Head of caudate nucleus (tissue), 42 donors: ENCODE measurements at regions not wholly inside any gene's neighbourhood (a gene's known extent, or its start where the extent isn't known, plus 50 kb on each side); places are given as distances from the start of the nearest gene placed in this dataset.

Experiments used
- DNase-seq, 42 donors: peaks; one replicate each; pipeline versions ENCODE4 v3.0.0 to v3.0.0-alpha.2; 2020 to 2021; ENCODE audit warnings: mixed read lengths in 7 of 42
- intact Hi-C: fragments of 100-400 bp; cut with DNase I; formaldehyde crosslinking; loops from one replicate; pipeline ENCODE4 v1.15.0; 2022

DNA sequence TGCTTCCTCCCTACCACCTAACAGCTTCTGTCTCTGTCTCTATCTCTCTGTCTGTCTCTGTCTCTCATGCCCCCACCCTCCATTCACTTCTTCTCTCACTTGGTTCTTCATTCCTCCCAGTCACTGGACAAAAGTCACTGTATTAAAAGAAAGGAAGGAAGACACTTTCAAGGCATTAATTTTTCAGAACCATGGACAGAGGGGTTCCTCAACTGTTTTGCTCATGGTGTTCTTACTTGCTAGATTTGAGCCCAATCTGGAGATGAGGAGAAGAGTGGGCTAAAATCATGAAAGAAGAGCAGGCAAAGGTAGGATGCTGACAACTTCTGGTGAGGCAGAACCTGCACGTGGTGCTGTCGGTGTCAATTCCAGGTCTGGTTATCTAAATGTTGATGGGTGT, 116.7 kb upstream of the LARGE1 start:
- intact Hi-C loops = loop anchor here (10.0 kb wide), 1 partner anchor 148 kb away; no protein-coding TSS in a partner anchor
- no peak for DNase-seq

DNA sequence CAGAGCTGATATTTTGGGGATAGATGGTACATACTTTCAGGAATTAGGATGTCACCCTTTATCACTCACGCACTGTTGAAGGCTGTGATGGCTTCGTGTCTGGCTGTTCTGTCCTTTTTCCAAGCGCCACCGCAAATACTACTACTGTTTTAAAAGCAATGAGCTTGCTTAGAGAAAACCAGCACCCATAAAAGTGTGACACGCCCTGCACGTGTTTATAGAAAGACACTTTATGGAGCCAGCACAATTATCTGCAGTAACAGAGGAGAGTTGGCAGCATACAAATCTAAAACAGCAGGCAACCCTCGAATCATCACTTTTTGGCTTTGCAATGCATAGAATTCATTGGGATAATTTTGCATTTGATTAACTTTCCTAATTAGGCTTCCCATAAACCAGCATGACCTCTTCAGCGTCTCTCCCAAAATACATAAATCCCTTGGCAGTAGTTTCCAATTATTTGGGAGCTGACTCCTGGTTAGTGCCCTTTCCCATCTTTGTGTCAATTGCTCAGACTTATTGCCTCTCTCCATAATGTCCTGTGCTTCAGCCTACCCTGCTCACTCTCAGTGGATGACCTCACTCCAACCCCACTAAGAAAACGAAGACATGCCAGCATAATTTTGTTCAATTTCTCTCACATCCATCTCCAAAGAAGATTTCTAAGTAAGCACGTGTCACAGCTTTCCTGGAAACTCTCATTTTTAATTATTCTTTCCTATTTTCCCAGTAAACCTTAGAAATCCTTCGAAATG, 118.7 kb upstream of the LARGE1 start:
- intact Hi-C loops = loop anchor here (10.0 kb wide), 1 partner anchor 146 kb away; no protein-coding TSS in a partner anchor
- no peak for DNase-seq

DNA sequence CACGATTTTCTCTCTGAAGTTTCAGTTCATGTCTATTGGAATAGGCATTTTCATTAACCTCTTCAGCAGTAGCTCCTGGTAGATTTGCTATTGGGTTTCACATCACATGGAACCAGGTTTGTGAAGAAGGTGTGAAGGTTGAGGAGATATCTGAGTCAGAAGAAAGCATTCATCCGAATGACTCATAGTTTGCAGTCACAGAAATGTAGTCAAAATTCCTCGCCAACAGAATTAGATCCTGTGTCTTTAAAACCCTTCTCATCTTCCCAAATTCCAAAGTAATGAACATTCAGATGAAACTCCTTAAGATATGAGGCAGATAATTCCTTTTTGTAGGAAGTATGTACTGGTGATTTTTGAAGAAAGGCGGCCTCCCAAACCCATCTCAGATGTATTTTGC, 125.0 kb upstream of the LARGE1 start:
- intact Hi-C loops = no loop called here
- DNase-seq = no peak

DNA sequence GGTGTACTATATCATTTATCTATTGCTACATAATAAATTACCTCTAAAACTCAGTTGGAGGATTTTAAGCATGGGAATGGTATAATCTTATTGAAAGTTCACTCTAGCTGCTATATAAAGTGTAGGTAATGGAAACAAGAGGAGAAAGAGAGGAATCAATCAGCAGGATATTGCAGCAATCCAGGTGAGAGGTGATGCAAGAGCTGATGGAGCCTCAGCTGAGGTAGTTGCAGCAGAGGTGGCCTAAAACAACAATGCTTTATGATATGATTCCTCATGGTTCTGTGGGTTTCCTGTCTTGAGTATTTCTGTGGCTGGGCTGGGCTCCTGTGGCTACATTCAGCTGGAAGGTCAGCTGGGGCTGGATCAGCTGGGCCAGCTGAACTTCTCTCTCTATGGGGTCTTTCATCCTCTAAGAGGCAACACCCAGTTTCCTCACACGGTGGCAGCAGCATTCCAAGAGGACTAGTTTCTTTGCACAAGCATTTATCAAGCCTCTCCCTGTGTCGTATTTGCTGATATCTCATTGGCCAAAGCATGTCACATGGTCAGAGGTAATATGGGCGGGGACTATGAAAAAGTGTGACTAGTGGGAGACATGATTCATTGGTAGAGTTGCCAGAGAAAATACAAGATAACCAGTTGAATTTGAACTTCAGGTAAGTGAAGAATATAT, 135.4 kb upstream of the LARGE1 start:
- DNase-seq = peak in 9 of 42 donors; percentile 1 to 58 (median 18)
- intact Hi-C loops = no loop called here

DNA sequence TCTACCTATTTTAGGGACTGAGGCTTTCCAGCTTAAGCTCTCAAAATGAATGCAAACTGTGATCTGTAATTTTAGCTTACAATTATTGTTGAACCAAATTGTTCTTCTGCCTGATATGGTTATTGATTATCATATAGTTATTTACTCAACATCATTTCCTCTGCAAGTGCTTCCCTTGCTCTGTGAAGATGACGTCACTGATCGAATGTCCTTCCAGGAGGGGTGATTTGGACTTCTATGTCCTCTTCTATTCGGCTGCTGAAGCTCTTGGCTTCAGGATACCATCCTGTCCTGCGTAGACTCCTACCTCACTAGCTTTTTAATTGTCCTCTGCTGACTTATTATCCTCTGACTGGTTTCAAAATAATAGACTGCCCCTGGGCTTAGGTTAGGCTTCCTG, 137.4 kb upstream of the LARGE1 start:
- no peak for DNase-seq
- intact Hi-C loops = no loop called here

DNA sequence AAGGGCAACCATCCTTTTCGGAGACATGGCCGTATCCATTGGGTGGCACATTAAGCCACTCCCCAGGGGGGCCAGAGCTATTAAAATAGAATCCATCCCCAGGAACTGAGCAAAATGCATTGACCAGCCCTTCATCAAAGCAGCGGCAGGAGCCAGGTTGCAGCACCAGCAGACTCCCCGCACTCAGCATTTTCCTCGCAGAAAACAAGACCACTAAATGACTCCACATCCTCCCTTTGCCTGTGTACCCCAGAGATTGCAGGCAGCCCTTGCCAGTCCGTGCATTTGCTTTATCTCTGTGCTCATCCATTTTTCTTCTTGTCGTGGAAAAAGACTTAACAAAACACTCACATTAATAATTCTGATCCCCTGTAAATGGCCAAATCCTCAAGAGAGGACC, 144.4 kb upstream of the LARGE1 start:
- intact Hi-C loops = no loop called here
- DNase-seq = no peak

DNA sequence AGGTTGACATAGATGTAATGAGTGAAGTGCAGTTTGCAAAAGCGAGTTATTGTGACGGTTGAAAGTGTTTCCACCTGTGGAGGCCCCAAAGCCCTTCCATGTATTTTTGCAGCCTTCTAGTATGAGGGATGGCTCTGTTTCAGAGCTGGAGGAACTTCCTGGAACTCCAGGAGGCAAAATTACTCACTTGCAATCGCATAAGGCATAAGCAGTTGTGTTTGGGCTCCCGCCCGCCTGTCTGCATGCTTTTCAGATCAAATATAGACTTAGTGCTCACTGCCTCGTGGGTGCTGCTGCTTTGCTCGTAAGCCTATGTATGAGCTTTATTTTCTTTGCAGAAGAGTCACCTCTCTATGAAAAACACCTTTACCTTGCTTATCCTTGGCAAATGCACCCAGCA, 146.8 kb upstream of the LARGE1 start:
- no peak for DNase-seq

DNA sequence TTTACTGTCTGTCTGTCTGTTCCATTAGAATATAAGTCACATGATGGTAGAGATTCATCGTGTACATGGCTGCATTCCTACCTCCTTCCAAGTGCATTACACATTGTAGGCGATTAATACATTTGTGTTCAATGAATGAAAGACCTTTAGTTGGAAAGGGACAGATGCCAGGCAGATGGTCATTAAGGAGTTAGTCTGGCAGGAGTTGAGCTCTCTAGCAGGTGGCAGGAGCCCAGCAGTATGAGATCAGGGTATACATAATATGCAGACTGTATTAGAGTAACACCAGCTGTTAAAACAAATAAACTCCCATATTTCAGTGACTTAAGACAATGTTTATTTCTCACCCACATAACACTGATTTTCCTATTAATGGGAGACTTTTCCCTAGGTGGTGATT, 147.7 kb upstream of the LARGE1 start:
- intact Hi-C loops = no loop called here
- no peak for DNase-seq

More for the DNA sequence above, 146.8 kb upstream of the LARGE1 start:
- intact Hi-C loops = no loop called here

DNA sequence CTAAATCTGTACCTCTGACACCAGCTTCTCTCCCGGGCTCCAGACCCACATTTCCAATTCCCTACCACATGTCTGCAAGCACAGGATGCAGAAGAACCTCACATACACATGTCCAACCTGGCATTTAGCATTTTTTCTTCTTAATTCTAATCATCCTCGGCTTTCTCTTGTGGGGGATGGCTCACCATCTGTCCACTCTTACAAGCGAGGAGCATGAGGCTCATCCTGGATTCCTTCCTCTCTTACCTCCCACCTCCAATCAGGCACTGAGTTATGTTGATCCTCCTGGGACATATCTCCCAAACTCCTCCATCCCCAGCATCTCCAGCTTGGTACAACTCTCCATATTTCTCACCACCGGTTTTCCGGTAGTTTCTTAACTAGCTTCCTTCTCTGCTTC, 149.8 kb upstream of the LARGE1 start:
- no peak for DNase-seq

DNA sequence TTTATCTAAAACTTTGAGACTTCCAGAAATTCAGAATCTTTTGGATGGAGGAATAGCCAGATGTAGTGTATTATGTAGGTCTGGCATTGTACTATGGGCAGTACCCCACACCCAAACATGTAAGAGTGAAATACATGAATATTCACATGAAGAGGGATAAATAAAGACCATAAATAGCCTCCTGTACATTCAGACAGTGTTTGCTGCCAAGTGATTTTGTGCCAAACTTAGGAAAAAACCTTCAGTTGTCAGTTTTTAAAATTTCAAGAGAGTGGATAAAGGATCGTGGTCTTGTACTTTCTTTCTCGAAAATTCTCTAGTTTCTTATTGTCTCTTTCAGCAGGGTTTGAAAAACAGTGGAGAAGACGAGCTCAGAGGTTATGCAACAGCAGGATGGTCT, 150.3 kb upstream of the LARGE1 start:
- intact Hi-C loops = no loop called here
- DNase-seq = no peak

More for the DNA sequence above, 149.8 kb upstream of the LARGE1 start:
- intact Hi-C loops = no loop called here

DNA sequence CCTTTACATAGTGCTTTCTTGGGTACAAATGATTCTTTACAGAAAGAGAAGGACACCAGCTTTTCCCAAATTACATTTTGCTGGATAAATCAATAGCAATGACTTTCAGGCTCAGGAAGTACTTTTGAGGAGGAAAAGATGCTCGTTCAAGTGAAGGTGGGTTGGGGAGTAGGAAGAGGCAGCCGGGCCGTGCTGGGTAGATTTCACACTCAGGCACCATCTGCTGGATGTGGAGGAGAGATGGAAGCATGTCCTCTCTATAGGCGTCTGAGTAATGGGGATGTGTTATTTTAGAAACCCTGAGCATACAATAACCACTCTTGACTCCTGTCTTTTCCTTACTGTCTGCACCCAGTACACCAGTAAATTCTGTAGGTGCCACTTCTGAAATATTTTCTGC, 152.3 kb upstream of the LARGE1 start:
- no peak for DNase-seq
- intact Hi-C loops = no loop called here

DNA sequence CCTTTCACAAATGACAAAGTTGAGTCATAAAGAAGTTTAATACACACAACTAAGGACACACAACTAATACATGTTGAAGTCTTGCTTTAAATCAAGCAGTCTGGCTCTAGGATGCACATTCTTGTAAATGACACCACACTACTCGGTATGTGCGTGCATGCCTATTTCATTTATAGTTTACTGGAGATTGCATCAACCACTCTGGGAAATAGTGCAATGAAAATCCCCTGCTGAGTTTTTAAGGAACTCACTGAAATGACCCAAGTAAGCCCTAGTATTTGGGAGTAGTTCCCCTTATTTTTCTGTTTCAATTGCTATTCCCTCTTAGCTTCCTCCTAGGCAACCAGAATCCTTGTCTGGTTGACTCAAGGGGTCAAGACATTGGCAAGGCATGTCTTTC, 160.2 kb upstream of the LARGE1 start:
- intact Hi-C loops = no loop called here

DNA sequence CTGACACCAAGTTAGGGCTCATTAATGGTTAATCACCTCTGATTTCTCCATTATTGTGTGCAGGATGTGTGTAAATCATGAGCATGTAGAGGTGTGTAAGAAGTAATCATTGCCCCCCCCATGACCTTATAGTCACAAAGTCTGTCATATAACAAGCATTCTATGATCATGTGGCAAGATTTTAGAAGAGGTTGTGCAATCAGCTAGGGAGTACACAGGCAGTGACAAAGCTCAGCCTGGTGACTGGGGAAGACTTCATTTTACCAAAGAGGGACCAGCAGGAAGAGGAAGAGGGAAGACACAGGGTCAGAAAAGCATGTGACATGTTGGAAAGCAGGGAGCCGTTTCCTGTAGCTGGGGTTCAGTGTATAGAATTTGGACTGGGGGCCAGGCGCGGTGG, 176.5 kb upstream of the LARGE1 start:
- no peak for DNase-seq
- intact Hi-C loops = no loop called here

More for the DNA sequence above, 160.2 kb upstream of the LARGE1 start:
- DNase-seq = no peak

DNA sequence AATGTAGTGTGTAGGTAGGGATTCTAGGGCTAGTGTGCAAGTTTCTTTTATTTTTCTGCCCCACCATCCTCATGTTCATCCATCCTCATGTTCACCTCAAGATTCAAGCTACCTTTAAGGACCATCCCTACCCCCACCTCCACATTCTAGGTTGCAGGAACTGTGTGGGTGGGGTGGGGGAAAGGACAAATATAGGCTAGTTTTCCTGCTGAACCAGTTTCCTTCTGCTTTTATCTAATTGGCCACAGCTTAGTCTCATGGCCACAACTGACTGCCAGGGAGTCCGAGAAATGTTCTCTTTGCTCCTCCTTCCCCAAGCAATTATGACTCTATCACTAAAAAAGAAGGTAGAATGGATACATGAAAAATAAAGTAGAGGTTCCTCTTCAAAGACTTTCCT, 179.0 kb upstream of the LARGE1 start:
- no peak for DNase-seq
- intact Hi-C loops = no loop called here

DNA sequence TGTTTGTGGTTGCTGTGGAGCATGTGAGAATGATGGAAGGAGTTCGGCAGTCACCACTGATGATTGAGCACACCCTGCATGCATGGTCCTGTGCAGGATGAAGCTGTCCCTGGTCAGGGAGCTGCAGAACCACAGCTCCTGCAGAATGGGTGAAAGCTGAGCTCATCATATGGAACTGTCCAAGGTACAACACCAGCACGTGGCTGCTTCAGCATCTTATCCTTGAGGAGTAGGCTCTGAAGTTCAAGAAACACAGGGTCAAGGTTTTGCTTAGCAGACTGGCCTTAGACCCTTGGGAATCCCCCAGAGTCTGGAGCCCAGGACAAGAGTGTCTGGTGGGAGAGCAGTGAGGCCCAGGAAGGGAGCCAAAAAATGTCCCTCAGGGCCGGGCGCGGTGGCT, 182.4 kb upstream of the LARGE1 start:
- no peak for DNase-seq
- intact Hi-C loops = loop anchor here (10.0 kb wide), 1 partner anchor 178 kb away; the partner anchor contains the start of gene LARGE1

DNA sequence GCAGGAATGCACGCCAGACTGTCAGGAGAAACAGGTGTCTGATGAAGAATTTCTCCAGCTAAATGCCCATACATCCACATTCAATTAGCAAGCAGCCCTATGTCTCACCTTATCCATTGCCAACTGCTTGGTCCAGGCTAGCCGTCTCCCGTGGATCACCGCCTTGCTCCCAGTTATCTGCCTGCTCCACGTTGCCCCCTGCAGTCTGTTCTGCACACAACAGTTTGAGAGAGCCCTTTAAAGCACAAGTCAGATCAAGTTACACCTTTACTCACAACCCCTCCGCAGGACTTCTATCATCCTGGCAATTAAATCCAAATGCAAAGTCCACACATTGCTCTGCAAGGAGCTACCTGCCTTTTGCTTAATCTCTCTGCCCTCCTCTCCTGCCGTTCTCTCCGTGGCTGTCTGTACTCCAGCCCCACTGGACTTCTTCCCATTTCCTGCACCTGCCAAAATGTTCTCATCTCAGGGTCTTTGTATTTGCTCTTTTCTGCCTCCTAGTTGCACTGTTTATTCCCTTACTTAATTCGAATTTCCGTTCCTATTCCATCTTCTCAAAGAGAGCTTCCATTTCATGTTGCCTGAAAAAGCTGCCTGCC, 185.3 kb upstream of the LARGE1 start:
- DNase-seq = peak; percentile 20 to 89 (median 68)
- intact Hi-C loops = loop anchor here (10.0 kb wide), 1 partner anchor 181 kb away; the partner anchor contains the start of gene LARGE1

DNA sequence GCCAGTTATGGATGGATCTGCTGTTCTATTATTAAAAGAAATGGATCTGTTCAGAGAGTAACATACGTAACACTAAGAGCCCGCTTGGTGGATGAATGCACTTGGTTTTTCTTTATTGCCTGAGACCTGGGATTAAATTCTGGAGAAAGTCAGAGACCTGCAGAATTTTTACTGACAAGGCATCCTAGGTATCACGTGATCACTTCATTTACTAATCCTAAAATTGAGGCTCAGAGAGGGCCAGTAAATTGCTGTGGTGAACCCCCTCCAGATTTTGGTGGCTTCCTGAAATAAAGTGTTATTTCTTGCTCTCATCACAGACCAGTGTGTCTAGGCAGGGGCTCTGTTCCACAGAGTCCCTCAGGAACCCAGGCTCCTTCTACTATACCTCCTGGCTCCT, 187.9 kb upstream of the LARGE1 start:
- no peak for DNase-seq
- intact Hi-C loops = loop anchor here (10.0 kb wide), 1 partner anchor 183 kb away; the partner anchor contains the start of gene LARGE1

DNA sequence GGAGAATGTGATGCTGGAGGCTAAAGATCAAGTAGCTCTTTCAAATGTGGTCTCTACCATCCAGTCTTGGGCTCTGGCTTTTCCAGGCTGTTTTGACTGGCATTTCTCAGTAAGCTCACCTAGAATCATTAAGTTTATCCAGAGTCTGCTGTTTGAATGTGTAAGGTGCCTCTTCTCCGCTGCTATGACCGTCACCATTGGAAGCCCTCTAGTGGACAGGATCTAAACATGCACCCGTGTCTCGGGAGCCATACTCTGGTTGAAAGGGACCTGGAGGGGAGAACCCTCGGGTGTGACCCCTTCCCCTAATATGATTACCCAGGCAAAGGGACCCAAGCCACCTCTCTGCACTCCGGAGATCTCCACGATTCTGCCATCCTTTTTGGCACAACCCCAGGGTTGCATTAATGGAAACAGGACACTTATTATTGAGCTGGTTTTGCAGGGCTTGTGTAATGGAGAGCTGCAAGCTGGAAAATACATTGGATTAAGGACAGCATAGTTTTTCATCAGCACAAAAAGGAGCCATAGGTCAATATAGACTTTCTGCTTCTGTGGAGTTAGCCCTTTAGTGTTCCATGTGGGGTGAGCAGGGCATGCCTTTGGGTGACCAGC, 191.0 kb upstream of the LARGE1 start:
- peak in 35 of 42 donors; percentile 3 to 76 (median 32) for DNase-seq
- intact Hi-C loops = no loop called here

DNA sequence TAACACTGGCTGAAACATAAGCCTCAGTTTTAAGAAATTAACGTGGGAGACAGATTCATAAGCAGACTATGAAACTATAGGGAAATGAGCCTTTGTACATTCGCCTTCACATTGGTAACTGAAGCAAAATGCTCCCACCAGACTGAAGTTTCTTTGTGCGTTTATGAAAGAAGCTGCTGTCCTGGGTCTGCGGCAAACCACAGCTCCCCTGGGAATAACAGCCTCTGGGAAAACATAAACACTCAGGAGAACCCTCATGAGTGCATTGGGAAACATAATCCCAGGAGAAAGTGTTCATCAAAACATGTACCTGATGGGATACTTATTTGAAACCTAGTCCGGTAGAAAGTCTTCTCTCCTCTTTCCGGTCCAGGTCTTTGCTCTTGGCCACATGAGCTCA, 193.1 kb upstream of the LARGE1 start:
- no peak for DNase-seq
- intact Hi-C loops = no loop called here

DNA sequence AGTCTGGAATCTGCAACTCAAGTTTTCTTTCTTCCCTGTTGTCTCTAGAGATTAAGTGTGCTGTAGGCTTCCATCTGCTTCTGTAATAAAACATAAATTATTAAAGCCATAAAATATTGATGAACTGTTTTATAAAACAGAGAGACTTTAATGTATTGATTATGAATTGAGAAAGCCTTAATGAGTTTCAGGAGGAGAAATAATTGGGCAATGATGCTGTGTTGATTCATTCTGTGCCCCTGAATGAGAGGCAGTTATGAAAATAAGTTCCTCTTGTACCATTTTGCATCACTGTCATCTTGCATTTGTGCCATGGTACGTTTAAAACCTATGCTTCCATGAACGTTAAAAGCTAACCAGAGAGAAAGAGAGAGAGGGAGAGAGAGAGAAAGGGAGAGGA, 194.1 kb upstream of the LARGE1 start:
- intact Hi-C loops = no loop called here
- DNase-seq = no peak
